ENCODE measurements at regions not wholly inside any gene's neighbourhood (a gene's known extent, or its start where the extent isn't known, plus 50 kb on each side); places are given as distances from the start of the nearest gene placed in this dataset.

GRCh38 chr2:156778916-156779315, 342.7 kb downstream of the GPD2 start:
- POLR2A ChIA-PET: no interaction called here
- intact Hi-C loops (cut with micrococcal nuclease; ENCODE audit: unreplicated experiment) (no loop called here), in situ Hi-C loops (cut with HindIII; ENCODE audit: low pct_unique_long_range_greater_than_20kb, low sequenced_read_pairs) (no loop called here)
- Histone ChIP-seq H3K27me3 (ENCODE audit: control insufficient read depth, insufficient read depth, low read length) (no peaks in the 10 kb centered on the region), H3K36me3 (ENCODE audit: control insufficient read depth, insufficient read depth, low read length) (no peaks in the 10 kb centered on the region), H3K4me1 (ENCODE audit: control insufficient read depth, insufficient read depth, low read length) (no peaks in the 10 kb centered on the region), H3K9me3 (ENCODE audit: control insufficient read depth, insufficient read depth, low read depth, low read length) (no peaks in the 10 kb centered on the region), H3K4me3 (ENCODE audit: low read depth in 2 of 2, low read length in 2 of 2) (no peak overlapping the region), H3K27ac (ENCODE audit: low read length) (no peak overlapping the region)
- ATAC-seq (no peak), DNase-seq (ENCODE audit: low read depth, low spot score) (no peak)
- TF ChIP-seq CTCF (IDR thresholded peaks at IDR 0.05) (no peak), TCF7L2 (IDR thresholded peaks at IDR 0.05; ENCODE audit: low read depth, low read length) (no peak), SIN3A (IDR thresholded peaks at IDR 0.05; ENCODE audit: borderline replicate concordance, insufficient read depth, low read depth, low read length) (no peak), POLR2AphosphoS5 (IDR thresholded peaks at IDR 0.05; ENCODE audit: low read depth, low read length) (no peak)
- TF ChIP-seq, protein P1, sequence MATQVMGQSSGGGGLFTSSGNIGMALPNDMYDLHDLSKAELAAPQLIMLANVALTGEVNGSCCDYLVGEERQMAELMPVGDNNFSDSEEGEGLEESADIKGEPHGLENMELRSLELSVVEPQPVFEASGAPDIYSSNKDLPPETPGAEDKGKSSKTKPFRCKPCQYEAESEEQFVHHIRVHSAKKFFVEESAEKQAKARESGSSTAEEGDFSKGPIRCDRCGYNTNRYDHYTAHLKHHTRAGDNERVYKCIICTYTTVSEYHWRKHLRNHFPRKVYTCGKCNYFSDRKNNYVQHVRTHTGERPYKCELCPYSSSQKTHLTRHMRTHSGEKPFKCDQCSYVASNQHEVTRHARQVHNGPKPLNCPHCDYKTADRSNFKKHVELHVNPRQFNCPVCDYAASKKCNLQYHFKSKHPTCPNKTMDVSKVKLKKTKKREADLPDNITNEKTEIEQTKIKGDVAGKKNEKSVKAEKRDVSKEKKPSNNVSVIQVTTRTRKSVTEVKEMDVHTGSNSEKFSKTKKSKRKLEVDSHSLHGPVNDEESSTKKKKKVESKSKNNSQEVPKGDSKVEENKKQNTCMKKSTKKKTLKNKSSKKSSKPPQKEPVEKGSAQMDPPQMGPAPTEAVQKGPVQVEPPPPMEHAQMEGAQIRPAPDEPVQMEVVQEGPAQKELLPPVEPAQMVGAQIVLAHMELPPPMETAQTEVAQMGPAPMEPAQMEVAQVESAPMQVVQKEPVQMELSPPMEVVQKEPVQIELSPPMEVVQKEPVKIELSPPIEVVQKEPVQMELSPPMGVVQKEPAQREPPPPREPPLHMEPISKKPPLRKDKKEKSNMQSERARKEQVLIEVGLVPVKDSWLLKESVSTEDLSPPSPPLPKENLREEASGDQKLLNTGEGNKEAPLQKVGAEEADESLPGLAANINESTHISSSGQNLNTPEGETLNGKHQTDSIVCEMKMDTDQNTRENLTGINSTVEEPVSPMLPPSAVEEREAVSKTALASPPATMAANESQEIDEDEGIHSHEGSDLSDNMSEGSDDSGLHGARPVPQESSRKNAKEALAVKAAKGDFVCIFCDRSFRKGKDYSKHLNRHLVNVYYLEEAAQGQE (IDR thresholded peaks at IDR 0.05; ENCODE audit: insufficient read depth in 1 of 2, low read depth in 2 of 2, low read length in 1 of 2): no peak
- BruUV-seq (replicated peaks): no TSS peak
- CTCF ChIA-PET: no interaction called here

DNA sequence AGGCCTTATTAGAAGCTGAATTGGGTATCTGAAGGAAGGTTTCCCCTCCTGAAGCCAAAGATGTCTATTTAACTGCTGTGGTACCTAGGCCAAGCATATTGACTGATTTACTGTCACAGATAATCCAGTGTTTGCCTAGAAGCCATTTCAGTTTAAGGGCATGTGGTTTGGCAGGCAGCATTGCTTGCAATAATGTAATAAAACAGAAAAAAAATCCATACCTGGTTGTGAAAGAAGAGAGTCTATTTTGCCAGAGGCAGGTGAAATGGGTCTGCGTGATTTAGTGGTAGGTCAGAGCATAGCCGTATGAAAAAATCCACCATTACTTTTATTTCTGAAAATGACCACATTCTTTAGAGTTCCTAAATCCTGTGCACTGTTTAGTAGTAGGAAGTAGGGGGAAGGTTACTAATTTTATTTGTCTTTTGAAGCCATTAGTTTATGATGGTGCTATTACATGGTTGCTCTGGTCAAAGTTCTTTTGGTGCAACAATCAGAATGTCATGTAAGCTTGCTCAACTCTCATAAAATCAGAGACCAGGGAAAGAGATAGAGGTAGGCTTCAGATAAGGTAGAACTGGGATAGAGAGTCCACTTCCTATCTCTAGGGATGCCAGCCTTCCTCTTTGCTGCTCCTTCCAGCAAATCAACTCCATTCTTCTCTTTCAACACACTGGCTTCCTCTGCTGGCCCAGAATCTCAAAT, 343.4 kb downstream of the GPD2 start:
- no peak overlapping the region for H3K27ac ChIP-seq (ENCODE audit: low read length)
- DNase-seq (ENCODE audit: low read depth, low spot score): no peak
- in situ Hi-C loops (cut with HindIII; ENCODE audit: low pct_unique_long_range_greater_than_20kb, low sequenced_read_pairs): no loop called here

More for the DNA sequence above, 343.4 kb downstream of the GPD2 start:
- H3K9me3 ChIP-seq (ENCODE audit: control insufficient read depth, insufficient read depth, low read depth, low read length): no peaks in the 10 kb centered on the region
- no peaks in the 10 kb centered on the region for H3K27me3 ChIP-seq (ENCODE audit: control insufficient read depth, insufficient read depth, low read length)
- no peaks in the 10 kb centered on the region for H3K4me1 ChIP-seq (ENCODE audit: control insufficient read depth, insufficient read depth, low read length)
- no peak overlapping the region for H3K4me3 ChIP-seq (ENCODE audit: low read depth in 2 of 2, low read length in 2 of 2)
- ATAC-seq: no peak
- POLR2A ChIA-PET: no interaction called here
- intact Hi-C loops (cut with micrococcal nuclease; ENCODE audit: unreplicated experiment): no loop called here
- TF ChIP-seq TCF7L2 (IDR thresholded peaks at IDR 0.05; ENCODE audit: low read depth, low read length): no peak
- TF ChIP-seq, protein P1 (IDR thresholded peaks at IDR 0.05; ENCODE audit: insufficient read depth in 1 of 2, low read depth in 2 of 2, low read length in 1 of 2): no peak
- TF ChIP-seq CTCF (IDR thresholded peaks at IDR 0.05): no peak
- TF ChIP-seq POLR2AphosphoS5 (IDR thresholded peaks at IDR 0.05; ENCODE audit: low read depth, low read length): no peak
- no peak for TF ChIP-seq SIN3A (IDR thresholded peaks at IDR 0.05; ENCODE audit: borderline replicate concordance, insufficient read depth, low read depth, low read length)
- CTCF ChIA-PET: no interaction called here
- no peaks in the 10 kb centered on the region for H3K36me3 ChIP-seq (ENCODE audit: control insufficient read depth, insufficient read depth, low read length)
- no TSS peak for BruUV-seq (replicated peaks)
